ENCODE measurements at regions not wholly inside any gene's neighbourhood (a gene's known extent, or its start where the extent isn't known, plus 50 kb on each side); places are given as distances from the start of the nearest gene placed in this dataset.

- no peaks in the 10 kb centered on the region for H3K4me1 ChIP-seq (ENCODE audit: insufficient read depth, low read length)
- H3K9me3 ChIP-seq (ENCODE audit: insufficient read depth, low read depth, low read length): no peaks in the 10 kb centered on the region
- H3K4me1 Mint-ChIP-seq (ENCODE audit: low read depth, unreplicated experiment): no peaks in the 10 kb centered on the region
- DNase-seq (ENCODE audit: low read depth): no peak
- no peaks in the 10 kb centered on the region for H3K27me3 Mint-ChIP-seq (ENCODE audit: low read depth, unreplicated experiment)
- H3K36me3 ChIP-seq (ENCODE audit: insufficient read depth, low read length): no peaks in the 10 kb centered on the region
- H3K36me3 Mint-ChIP-seq (ENCODE audit: low read depth, unreplicated experiment): no peaks in the 10 kb centered on the region
- H3K27ac ChIP-seq (ENCODE audit: low read depth, low read length): no peak overlapping the region
- H3K4me3 ChIP-seq (ENCODE audit: insufficient read depth, low read depth, low read length): no peak overlapping the region
- no peaks in the 10 kb centered on the region for H3K27me3 ChIP-seq (ENCODE audit: insufficient read depth, low read length)
- no peak overlapping the region for H2AFZ ChIP-seq (ENCODE audit: low read depth, low read length)
- H3K79me2 ChIP-seq (ENCODE audit: insufficient read depth, low read length): no peaks in the 10 kb centered on the region
- no peak for TF ChIP-seq EZH2 (IDR thresholded peaks at IDR 0.05; ENCODE audit: insufficient read depth, low read length)
- TF ChIP-seq, protein P1, sequence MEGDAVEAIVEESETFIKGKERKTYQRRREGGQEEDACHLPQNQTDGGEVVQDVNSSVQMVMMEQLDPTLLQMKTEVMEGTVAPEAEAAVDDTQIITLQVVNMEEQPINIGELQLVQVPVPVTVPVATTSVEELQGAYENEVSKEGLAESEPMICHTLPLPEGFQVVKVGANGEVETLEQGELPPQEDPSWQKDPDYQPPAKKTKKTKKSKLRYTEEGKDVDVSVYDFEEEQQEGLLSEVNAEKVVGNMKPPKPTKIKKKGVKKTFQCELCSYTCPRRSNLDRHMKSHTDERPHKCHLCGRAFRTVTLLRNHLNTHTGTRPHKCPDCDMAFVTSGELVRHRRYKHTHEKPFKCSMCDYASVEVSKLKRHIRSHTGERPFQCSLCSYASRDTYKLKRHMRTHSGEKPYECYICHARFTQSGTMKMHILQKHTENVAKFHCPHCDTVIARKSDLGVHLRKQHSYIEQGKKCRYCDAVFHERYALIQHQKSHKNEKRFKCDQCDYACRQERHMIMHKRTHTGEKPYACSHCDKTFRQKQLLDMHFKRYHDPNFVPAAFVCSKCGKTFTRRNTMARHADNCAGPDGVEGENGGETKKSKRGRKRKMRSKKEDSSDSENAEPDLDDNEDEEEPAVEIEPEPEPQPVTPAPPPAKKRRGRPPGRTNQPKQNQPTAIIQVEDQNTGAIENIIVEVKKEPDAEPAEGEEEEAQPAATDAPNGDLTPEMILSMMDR (IDR thresholded peaks at IDR 0.05; ENCODE audit: insufficient read depth, low read depth, low read length): no peak
- no peaks in the 10 kb centered on the region for H4K20me1 ChIP-seq (ENCODE audit: insufficient read depth, low read length)
- no peak for FAIRE-seq
- H3K4me2 ChIP-seq (ENCODE audit: low read length): no peak overlapping the region
- H3K4me3 Mint-ChIP-seq (ENCODE audit: unreplicated experiment): no peak overlapping the region
- no peak overlapping the region for H3K27ac Mint-ChIP-seq (ENCODE audit: unreplicated experiment)
- no peak overlapping the region for H3K9ac ChIP-seq (ENCODE audit: low read length)
- H3K9me3 Mint-ChIP-seq (ENCODE audit: unreplicated experiment): no peaks in the 10 kb centered on the region
Measured at GRCh38 chr14:29990993-29991392, 63.3 kb upstream of the PRKD1 start.

GRCh38 chr14:29993143-29993542, 65.5 kb upstream of the PRKD1 start:
- H3K27ac Mint-ChIP-seq (ENCODE audit: unreplicated experiment): no peak overlapping the region
- Histone ChIP-seq H3K4me3 (ENCODE audit: insufficient read depth, low read depth, low read length) (no peak overlapping the region), H3K36me3 (ENCODE audit: insufficient read depth, low read length) (no peaks in the 10 kb centered on the region), H3K4me2 (ENCODE audit: low read length) (no peak overlapping the region), H3K9ac (ENCODE audit: low read length) (no peak overlapping the region), H4K20me1 (ENCODE audit: insufficient read depth, low read length) (no peaks in the 10 kb centered on the region), H2AFZ (ENCODE audit: low read depth, low read length) (no peak overlapping the region), H3K9me3 (ENCODE audit: insufficient read depth, low read depth, low read length) (no peaks in the 10 kb centered on the region), H3K27ac (ENCODE audit: low read depth, low read length) (no peak overlapping the region), H3K27me3 (ENCODE audit: insufficient read depth, low read length) (no peaks in the 10 kb centered on the region), H3K4me1 (ENCODE audit: insufficient read depth, low read length) (no peaks in the 10 kb centered on the region), H3K79me2 (ENCODE audit: insufficient read depth, low read length) (no peaks in the 10 kb centered on the region)
- no peak for DNase-seq (ENCODE audit: low read depth)
- no peak for TF ChIP-seq EZH2 (IDR thresholded peaks at IDR 0.05; ENCODE audit: insufficient read depth, low read length)
- TF ChIP-seq, protein P1 (IDR thresholded peaks at IDR 0.05; ENCODE audit: insufficient read depth, low read depth, low read length): no peak
- no peaks in the 10 kb centered on the region for H3K36me3 Mint-ChIP-seq (ENCODE audit: low read depth, unreplicated experiment)
- H3K27me3 Mint-ChIP-seq (ENCODE audit: low read depth, unreplicated experiment): no peaks in the 10 kb centered on the region
- no peaks in the 10 kb centered on the region for H3K9me3 Mint-ChIP-seq (ENCODE audit: unreplicated experiment)
- no peak overlapping the region for H3K4me3 Mint-ChIP-seq (ENCODE audit: unreplicated experiment)
- no peak for FAIRE-seq
- no peaks in the 10 kb centered on the region for H3K4me1 Mint-ChIP-seq (ENCODE audit: low read depth, unreplicated experiment)

- Histone ChIP-seq H3K9ac (ENCODE audit: low read length) (no peak overlapping the region), H2AFZ (ENCODE audit: low read depth, low read length) (no peak overlapping the region), H3K27me3 (ENCODE audit: insufficient read depth, low read length) (no peaks in the 10 kb centered on the region), H3K27ac (ENCODE audit: low read depth, low read length) (no peak overlapping the region), H3K9me3 (ENCODE audit: insufficient read depth, low read depth, low read length) (no peaks in the 10 kb centered on the region), H4K20me1 (ENCODE audit: insufficient read depth, low read length) (no peaks in the 10 kb centered on the region), H3K4me1 (ENCODE audit: insufficient read depth, low read length) (no peaks in the 10 kb centered on the region), H3K4me3 (ENCODE audit: insufficient read depth, low read depth, low read length) (no peak overlapping the region), H3K79me2 (ENCODE audit: insufficient read depth, low read length) (no peaks in the 10 kb centered on the region), H3K4me2 (ENCODE audit: low read length) (no peak overlapping the region), H3K36me3 (ENCODE audit: insufficient read depth, low read length) (no peaks in the 10 kb centered on the region)
- Mint-ChIP-seq H3K4me1 (ENCODE audit: low read depth, unreplicated experiment) (no peaks in the 10 kb centered on the region), H3K27me3 (ENCODE audit: low read depth, unreplicated experiment) (peaks cover 4% of the 10 kb centered on the region), H3K9me3 (ENCODE audit: unreplicated experiment) (no peaks in the 10 kb centered on the region), H3K4me3 (ENCODE audit: unreplicated experiment) (no peak overlapping the region), H3K27ac (ENCODE audit: unreplicated experiment) (no peak overlapping the region), H3K36me3 (ENCODE audit: low read depth, unreplicated experiment) (no peaks in the 10 kb centered on the region)
- FAIRE-seq (no peak), DNase-seq (ENCODE audit: low read depth) (no peak)
- TF ChIP-seq, protein P1 (IDR thresholded peaks at IDR 0.05; ENCODE audit: insufficient read depth, low read depth, low read length): no peak
- no peak for TF ChIP-seq EZH2 (IDR thresholded peaks at IDR 0.05; ENCODE audit: insufficient read depth, low read length)
Measured at GRCh38 chr14:29999013-29999539, 71.4 kb upstream of the PRKD1 start.

Data from astrocyte (in vitro differentiated cells and primary cell).